GM19351 (cell line): ENCODE measurements at regions not wholly inside any gene's neighbourhood (a gene's known extent, or its start where the extent isn't known, plus 50 kb on each side); places are given as distances from the start of the nearest gene placed in this dataset.
"Not testable (repeated sequence)": the region's sequence is repeated elsewhere in the genome, so short reads cannot be mapped to it uniquely, and the experiment has no call there.

Experiments
- ATAC-seq: cut with Tn5 transposase; IDR thresholded peaks from one replicate; pipeline ENCODE4 v1.9.1; 2021; ENCODE audit warnings: mild to moderate bottlenecking, moderate library complexity; ENCODE audit not compliant: unreplicated experiment

- ATAC-seq, result no peak
Observed at GRCh38 chr18:4797002-4797685, 342.0 kb upstream of the DLGAP1 start.

DNA sequence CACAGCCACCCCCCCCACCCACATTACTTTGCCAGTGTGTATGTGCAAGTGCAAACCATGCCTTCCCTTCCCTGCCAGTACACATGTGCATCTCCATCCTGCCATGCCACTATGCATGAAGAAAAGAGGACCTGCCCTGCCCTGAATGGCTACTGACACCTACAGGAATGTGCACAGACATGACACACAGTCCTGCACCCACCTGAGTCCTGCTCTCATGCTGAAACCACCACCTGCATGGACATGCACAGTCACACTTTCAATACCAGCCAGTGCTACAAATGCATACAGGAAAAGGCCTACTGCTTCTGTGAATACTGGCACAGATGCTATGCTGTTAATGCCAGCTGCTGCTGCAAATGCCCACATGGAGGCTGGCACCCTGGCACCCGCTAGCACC is 334.4 kb upstream of the DLGAP1 start:
- no peak for ATAC-seq

DNA sequence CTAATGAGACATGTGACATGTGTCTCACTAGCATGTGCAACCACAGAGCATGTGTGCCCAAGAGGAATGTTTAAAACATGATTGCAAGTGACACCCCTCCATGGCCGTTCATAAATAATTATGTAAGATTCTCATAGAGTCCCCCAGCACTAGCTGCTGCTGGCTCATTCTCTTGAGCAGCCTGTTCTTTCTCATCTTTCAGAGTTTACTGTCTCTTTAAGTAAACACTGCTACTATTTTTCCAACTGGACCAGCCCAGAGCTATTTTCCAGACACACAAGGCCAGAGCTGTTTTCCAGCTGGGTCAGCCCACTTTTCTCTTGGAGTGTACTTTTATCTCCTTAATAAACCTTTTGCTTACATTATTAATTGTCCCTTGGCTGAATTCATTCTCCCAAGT is 326.8 kb upstream of the DLGAP1 start:
- ATAC-seq, result no peak

GRCh38 chr18:4765401-4765800 is 310.3 kb upstream of the DLGAP1 start:
- ATAC-seq, result no peak

GRCh38 chr18:4762330-4762729 is 307.2 kb upstream of the DLGAP1 start:
- no peak for ATAC-seq

- no peak for ATAC-seq
Observed at GRCh38 chr18:4758980-4759379, 303.9 kb upstream of the DLGAP1 start.

- no peak for ATAC-seq
Observed at GRCh38 chr18:4755848-4756247, 300.7 kb upstream of the DLGAP1 start.

GRCh38 chr18:4753151-4753550 is 298.0 kb upstream of the DLGAP1 start:
- ATAC-seq, result not testable (repeated sequence)

GRCh38 chr18:4751523-4751922 is 296.4 kb upstream of the DLGAP1 start:
- ATAC-seq, result no peak

- ATAC-seq, result no peak
Observed at GRCh38 chr18:4750393-4751346, 295.6 kb upstream of the DLGAP1 start.

DNA sequence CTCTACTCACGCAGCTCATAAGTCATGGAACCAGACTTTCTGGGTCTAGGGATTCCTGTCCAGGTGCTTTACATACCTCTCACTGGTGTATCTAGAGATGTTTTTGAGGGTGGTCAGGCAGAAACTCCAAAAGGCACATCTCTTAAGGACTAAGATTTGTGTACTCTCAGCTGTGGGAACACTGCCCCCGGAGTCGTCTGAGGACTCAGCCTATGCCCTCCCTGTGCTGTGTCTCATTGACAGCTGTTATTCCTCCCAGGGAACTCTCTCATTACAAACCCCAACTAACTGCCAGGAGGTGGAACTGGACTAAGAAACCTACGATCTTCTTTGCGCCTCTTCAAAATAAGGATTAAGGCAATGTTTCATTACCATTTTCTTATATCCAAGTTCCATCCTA is 293.9 kb upstream of the DLGAP1 start:
- no peak for ATAC-seq

DNA sequence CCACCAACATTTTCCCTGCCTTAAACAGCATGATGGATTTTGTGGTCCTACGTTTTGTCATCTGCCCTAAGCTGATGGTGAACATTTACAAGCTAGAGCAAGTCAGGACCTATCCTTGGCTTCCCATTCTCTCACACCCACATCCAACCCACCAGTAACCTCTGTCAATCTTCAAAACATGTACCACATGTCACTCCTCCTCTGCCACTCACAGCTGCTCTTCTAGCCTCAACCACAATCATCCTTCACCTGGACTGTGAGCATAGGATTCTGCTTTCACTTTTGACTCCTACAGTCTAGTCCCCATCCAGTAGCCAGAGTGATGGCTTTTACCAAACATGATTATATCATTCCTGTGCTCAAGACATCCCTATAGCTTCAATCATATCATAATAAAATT is 279.8 kb upstream of the DLGAP1 start:
- no peak for ATAC-seq

DNA sequence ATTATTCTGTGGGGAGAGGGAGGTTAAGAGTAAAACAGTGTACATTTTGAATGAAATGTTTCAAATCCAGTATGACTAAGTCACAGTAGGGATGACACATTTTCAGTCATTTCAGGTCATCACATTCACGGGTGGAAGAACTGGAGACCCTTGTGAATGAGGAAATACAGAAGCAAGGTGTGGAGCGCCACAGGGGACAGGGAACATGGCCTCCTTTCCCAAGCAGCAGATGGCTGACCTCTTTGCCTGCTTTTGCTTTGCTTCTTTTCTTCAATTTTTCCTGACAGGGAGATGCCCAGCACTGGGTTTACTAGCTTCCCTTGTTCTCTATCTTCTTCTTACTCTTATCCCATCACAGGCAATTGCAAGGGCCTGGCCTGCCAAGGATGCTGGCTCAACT is 278.9 kb upstream of the DLGAP1 start:
- ATAC-seq, result no peak

GRCh38 chr18:4721545-4721944 is 266.4 kb upstream of the DLGAP1 start:
- ATAC-seq, result no peak

DNA sequence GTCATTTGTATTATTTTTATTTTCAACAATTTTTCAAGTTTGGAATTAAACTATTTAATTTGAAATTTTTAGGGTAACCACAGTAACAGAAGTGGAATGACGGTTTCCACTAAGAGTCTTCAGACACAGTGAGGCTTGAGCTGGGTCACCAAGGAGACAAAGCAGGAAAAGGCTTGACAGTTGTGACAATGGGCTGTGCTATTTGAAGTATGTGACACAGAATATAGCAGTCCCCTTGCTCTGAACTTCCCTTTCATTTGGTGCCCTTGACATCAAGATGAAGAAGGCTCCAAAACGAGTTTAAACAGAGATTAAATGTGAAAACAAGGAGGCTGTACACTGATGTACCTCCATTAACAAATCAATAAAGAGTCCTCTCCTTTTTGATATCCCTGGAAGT is 265.4 kb upstream of the DLGAP1 start:
- ATAC-seq, result no peak

DNA sequence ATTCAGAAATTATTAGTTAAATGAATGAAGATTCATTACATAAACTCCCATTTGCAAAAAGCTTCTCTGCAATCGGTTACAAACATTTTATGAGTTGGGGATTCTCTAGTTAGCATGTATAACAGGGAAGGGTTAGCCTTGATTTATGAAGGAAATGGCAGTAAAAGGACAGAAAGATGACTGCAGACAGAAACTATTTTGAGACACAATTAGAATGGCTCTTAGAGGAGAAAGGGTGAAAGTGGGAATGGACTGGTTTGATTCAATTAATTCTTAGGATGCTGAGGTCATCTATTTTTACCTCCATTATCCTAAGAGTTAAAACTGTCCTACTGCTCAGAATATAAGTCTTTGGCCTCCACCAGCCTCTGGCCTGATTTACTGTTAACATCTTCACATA is 250.8 kb upstream of the DLGAP1 start:
- ATAC-seq, result no peak

- no peak for ATAC-seq
Observed at GRCh38 chr18:4704781-4705180, 249.7 kb upstream of the DLGAP1 start.

- no peak for ATAC-seq
Observed at GRCh38 chr18:4691836-4692235, 236.7 kb upstream of the DLGAP1 start.

GRCh38 chr18:4678685-4679084 is 223.6 kb upstream of the DLGAP1 start:
- ATAC-seq, result not testable (repeated sequence)

DNA sequence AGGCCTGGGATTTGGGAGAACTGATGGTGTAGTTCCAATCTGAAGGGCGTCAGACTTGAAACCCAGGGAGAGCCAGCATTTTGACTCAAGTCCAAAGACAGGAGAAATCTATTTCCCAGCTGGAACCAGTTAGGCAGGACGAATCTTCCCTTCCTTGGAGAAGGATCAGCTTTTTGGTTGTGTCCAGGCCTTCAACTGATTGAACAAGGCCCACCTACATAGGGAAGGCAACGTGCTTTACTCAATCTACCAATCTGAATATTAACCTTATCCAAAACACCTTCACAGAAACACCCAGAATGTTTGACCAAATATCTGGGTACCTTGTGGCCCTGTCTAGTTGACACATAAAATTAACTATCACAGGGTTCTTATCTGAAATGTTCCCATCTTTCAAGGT is 221.9 kb upstream of the DLGAP1 start:
- ATAC-seq, result no peak

DNA sequence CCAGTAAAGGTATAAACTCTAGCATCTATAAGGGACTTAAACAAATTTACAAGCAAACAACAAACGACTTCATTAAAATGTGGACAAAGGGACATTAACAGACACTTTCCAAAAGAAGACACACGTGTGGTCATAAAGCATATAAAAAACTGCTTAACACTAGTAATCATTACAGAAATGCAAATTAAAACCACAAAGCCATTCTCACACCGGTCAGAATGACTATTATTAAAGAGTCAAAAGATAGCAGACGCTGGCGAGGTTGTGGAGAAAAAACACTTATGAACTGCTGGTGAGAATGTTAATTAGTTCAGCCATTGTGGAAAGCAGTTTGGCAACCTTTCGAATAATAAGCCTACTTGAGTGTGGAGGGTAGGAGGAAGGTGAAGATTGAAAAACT is 217.1 kb upstream of the DLGAP1 start:
- ATAC-seq, result no peak

DNA sequence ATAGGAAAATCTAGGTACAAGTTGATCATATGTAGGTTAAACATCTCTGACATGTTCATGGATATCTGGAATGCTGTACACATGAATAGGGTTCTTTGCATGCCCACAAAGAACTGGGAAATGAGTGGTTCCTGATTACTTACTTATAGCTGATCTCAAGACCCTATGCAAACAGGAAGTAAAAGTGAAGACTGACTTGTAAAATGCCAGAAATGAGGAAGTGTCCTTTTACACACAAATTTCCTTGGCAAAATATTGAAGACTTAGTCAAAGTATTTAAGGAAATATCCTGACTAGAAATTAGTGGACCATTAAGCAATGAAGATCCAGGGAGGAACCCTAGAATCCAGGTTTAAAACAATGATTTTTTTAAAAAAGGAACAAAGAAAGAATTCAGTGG is 203.7 kb upstream of the DLGAP1 start:
- no peak for ATAC-seq
